HFF-Myc (cell line): ENCODE measurements at regions not wholly inside any gene's neighbourhood (a gene's known extent, or its start where the extent isn't known, plus 50 kb on each side); places are given as distances from the start of the nearest gene placed in this dataset.
"Not testable (repeated sequence)": the region's sequence is repeated elsewhere in the genome, so short reads cannot be mapped to it uniquely, and the experiment has no call there.

Experiments
- DNase-seq: peaks from one replicate; pipeline ENCODE4 v3.0.0-alpha.2; 2011; ENCODE audit warnings: low read depth; ENCODE audit errors: extremely low read depth
- H3K4me3 ChIP-seq: replicated peaks from 2 replicates; pipeline ENCODE4 v1.5.1; 2011; ENCODE audit warnings: low read depth, mild to moderate bottlenecking, control low read depth, low read length
- TF ChIP-seq, protein P1 (sequence below): IDR thresholded peaks from 2 replicates; pipeline ENCODE4 v1.5.1; 2012; ENCODE audit warnings: mild to moderate bottlenecking, low read depth, low read length, control low read depth; ENCODE audit errors: missing control alignments

DNA sequence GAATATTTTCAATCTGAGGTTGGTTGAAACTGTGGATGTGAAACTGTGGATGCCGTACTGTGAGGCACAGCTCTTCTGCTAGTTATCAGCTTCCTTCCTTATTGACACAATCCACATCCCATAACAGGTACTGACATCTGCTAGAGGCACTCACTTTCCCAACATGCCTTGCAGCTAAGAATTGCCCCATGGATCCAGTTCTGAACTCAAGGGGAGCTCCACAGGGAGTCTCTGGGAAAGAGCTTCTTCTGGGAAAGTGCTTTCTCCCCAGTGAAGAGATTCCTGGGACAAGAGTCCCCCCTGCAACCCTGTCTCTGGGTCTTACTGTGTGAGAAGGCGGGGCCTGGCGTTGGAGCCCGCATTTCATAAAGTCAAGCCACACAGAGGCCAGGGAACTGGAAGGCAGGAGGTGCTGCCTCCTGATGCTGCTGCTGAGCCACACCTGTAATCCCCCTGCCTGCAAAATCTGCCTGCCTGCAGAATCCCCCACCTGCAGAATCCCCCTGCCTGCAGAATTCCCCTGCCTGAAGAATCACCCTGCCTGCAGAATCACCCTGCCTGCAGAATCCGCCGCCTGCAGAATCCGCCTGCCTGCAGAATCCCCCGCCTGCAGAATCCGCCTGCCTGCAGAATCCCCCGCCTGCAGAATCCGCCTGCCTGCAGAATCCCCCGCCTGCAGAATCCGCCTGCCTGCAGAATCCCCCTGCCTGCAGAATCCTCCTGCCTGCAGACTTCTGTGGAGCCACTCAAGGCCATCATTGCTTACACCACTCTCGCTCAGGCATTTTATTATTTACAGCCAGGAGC, 305.4 kb downstream of the FOXL1 start:
- TF ChIP-seq, protein P1, sequence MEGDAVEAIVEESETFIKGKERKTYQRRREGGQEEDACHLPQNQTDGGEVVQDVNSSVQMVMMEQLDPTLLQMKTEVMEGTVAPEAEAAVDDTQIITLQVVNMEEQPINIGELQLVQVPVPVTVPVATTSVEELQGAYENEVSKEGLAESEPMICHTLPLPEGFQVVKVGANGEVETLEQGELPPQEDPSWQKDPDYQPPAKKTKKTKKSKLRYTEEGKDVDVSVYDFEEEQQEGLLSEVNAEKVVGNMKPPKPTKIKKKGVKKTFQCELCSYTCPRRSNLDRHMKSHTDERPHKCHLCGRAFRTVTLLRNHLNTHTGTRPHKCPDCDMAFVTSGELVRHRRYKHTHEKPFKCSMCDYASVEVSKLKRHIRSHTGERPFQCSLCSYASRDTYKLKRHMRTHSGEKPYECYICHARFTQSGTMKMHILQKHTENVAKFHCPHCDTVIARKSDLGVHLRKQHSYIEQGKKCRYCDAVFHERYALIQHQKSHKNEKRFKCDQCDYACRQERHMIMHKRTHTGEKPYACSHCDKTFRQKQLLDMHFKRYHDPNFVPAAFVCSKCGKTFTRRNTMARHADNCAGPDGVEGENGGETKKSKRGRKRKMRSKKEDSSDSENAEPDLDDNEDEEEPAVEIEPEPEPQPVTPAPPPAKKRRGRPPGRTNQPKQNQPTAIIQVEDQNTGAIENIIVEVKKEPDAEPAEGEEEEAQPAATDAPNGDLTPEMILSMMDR, result no peak
- DNase-seq, result no peak
- no peak overlapping the region for H3K4me3 ChIP-seq

GRCh38 chr16:86884390-86884650, 306.0 kb downstream of the FOXL1 start:
- H3K4me3 ChIP-seq, result no peak overlapping the region
- TF ChIP-seq, protein P1, result no peak
- no peak for DNase-seq

DNA sequence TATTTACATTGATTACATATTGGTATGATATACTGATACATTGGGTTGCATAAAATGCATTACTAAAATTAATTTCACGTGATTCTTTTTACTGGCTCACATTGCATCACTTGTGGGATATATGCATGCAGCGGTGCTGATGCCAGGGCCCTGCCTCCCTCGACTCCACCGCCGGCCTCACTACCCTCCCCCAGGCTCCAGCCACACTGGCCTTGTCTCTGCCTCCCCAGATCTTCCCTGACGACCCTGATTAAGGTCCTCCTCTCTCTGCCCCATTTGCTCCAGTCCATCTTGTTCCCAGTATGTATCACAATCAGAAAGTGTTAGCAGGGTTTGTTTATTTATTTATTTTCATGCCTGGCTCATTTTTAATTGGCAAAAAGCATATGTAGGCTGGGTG, 306.8 kb downstream of the FOXL1 start:
- H3K4me3 ChIP-seq, result no peak overlapping the region
- TF ChIP-seq, protein P1, result no peak
- no peak for DNase-seq

DNA sequence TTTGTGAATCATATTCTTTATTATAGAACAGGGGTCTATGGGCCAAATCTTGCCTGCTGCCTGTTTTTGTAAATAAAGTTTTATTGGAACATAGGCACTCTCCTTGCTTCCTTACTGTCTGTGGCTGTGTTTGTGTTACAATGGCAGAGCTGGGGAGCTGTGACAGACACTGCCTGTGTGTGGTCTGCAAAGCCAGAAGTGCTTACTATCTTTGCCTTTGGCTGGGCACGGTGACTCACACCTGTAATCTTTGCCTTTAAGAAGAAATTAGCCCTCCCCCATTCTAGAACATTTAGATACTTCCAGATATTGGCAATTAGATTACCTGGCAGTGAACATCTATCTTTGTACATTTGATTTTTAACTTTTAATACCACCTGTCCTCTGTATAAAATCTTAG, 308.3 kb downstream of the FOXL1 start:
- no peak for DNase-seq
- H3K4me3 ChIP-seq, result no peak overlapping the region
- TF ChIP-seq, protein P1, result no peak

DNA sequence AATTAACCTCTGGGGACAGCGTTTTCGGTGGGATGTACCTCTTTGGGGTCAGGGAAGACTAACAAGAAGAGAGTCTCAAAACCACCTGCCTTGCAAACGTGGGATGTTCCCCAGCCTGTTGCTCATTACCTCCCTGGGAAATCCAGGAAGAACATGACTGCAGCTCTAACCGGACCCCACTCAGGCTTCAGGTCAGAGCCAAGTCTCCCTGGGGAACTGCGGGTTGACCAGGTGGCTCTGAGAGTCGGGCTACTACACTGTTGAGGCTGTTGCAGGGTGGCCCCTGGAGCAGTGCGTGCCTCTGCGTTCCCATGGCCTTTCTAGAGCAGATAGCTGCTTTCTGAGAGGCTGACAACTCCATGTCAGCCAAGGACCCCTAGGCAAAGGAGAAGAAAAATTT, 309.1 kb downstream of the FOXL1 start:
- no peak overlapping the region for H3K4me3 ChIP-seq
- no peak for DNase-seq
- TF ChIP-seq, protein P1, result no peak

- H3K4me3 ChIP-seq, result no peak overlapping the region
- TF ChIP-seq, protein P1, result no peak
- DNase-seq, result no peak
Measured at GRCh38 chr16:86888231-86889053, 310.1 kb downstream of the FOXL1 start.

DNA sequence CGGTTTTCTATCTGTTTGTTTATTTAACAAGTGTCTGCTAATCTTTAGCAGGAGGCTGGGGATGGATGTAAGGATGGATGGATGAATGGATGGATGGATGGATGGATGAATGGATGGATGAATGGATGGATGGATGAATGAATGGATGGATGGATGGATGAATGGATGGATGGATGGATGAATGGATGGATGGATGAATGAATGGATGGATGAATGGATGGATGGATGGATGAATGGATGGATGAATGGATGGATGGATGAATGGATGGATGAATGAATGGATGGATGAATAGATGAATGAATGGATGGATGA, 310.7 kb downstream of the FOXL1 start:
- H3K4me3 ChIP-seq, DNase-seq: not testable (repeated sequence)
